A549 (cell line): ENCODE measurements at regions not wholly inside any gene's neighbourhood (a gene's known extent, or its start where the extent isn't known, plus 50 kb on each side); places are given as distances from the start of the nearest gene placed in this dataset.

ENCODE experiments used
- ATAC-seq, 2 experiments: fragments of 200-7000 bp in 1 of 2; fragments of >200 bp in 1 of 2; cut with Nextera tagmentation in 1 of 2; cut with Tn5 transposase in 1 of 2; 3 replicates each; pipeline versions ENCODE4 v1.8.0 to v1.9.1; 2018 to 2020; ENCODE audit warnings: mild to moderate bottlenecking in 1 of 2, moderate library complexity in 1 of 2
- CTCF ChIA-PET: fragments of 300-600 bp; sonication (Branson Sonifier 250); formaldehyde crosslinking; extraction: SDS; loops from one replicate; lab custom pipeline; 2021; ENCODE audit warnings: antibody characterized with exemption, inconsistent platforms; lab: Yijun Ruan, JAX
- POLR2A ChIA-PET: fragments of 350-600 bp; formaldehyde crosslinking; extraction: SDS; loops from one replicate; lab custom pipeline; 2021; ENCODE audit warnings: antibody characterized with exemption, inconsistent platforms; lab: Yijun Ruan, JAX
- DNase-seq, 2 experiments: peaks; one replicate each; pipeline versions ENCODE4 v3.0.0 to v3.0.0-alpha.2; 2011 to 2016; ENCODE audit warnings: low read depth in 1 of 2, low spot score in 1 of 2
- FAIRE-seq: peaks from 2 replicates; lab custom pipeline; 2011; peaks lifted over from hg19 to GRCh38; lab: Jason Lieb, UNC
- H3K27ac ChIP-seq, 2 experiments: fragments of >200 bp; sonication (Bioruptor Twin); formaldehyde crosslinking; 3 replicates each; pipeline ENCODE4 v1.5.1; 2016 to 2017
- H3K4me1 ChIP-seq: fragments of >200 bp; sonication (Bioruptor Twin); formaldehyde crosslinking; 3 replicates; pipeline ENCODE4 v1.6.1; 2016
- H3K4me2 ChIP-seq: fragments of >200 bp; sonication (Bioruptor Twin); formaldehyde crosslinking; 3 replicates; pipeline ENCODE4 v1.6.1; 2016
- H3K4me3 ChIP-seq: fragments of >200 bp; sonication (Bioruptor Twin); formaldehyde crosslinking; 3 replicates; pipeline ENCODE4 v1.5.1; 2016
- H3K9me3 ChIP-seq: fragments of >200 bp; sonication (Bioruptor Twin); formaldehyde crosslinking; 3 replicates; pipeline ENCODE4 v1.6.1; 2016
- CBX2 ChIP-seq: fragments of 200-600 bp; sonication (generic); IDR thresholded peaks from 2 replicates; pipeline ENCODE4 v1.6.1; 2016; ENCODE audit warnings: low read depth, mild to moderate bottlenecking, borderline replicate concordance
- CHD4 ChIP-seq: fragments of 200-600 bp; sonication (generic); IDR thresholded peaks from 2 replicates; pipeline ENCODE4 v1.6.1; 2016; ENCODE audit warnings: antibody characterized with exemption, mild to moderate bottlenecking, borderline replicate concordance
- FOSL2 ChIP-seq, 2 experiments: fragments of 450-650 bp in 1 of 2; fragments of >200 bp in 1 of 2; sonication (Bioruptor Twin) in 1 of 2; formaldehyde crosslinking; IDR thresholded peaks; 2 replicates each; pipeline versions ENCODE4 v1.5.0 to v1.6.1; 2016 to 2020; ENCODE audit warnings: mild to moderate bottlenecking in 1 of 2, moderate library complexity in 1 of 2
- HDAC2 ChIP-seq: fragments of 200-600 bp; sonication (generic); IDR thresholded peaks from 2 replicates; pipeline ENCODE4 v1.6.1; 2016
- HMGXB4 ChIP-seq: fragments of 250-450 bp; sonication (Bioruptor Pico); IDR thresholded peaks from 2 replicates; pipeline ENCODE4 v1.5.0; 2021; ENCODE audit warnings: mild to moderate bottlenecking, moderate library complexity, borderline replicate concordance
- HOXA7 ChIP-seq: fragments of 250-450 bp; sonication (Bioruptor Pico); IDR thresholded peaks from 2 replicates; pipeline ENCODE4 v1.5.0; 2020; ENCODE audit warnings: mild to moderate bottlenecking, moderate library complexity
- HOXB13 ChIP-seq: fragments of 250-450 bp; sonication (Bioruptor Pico); IDR thresholded peaks from 2 replicates; pipeline ENCODE4 v1.5.0; 2020; ENCODE audit warnings: low read depth, mild to moderate bottlenecking, moderate library complexity
- HOXB5 ChIP-seq: fragments of 250-450 bp; sonication (Bioruptor Pico); IDR thresholded peaks from 2 replicates; pipeline ENCODE4 v1.5.0; 2020; ENCODE audit warnings: mild to moderate bottlenecking, moderate library complexity
- MAFK ChIP-seq: fragments of 450-650 bp; IDR thresholded peaks from 2 replicates; pipeline ENCODE4 v1.6.1; 2014; ENCODE audit not compliant: partially characterized antibody
- MAX ChIP-seq: IDR thresholded peaks from 2 replicates; pipeline ENCODE4 v1.6.1; 2012
- NPAS2 ChIP-seq: fragments of 250-450 bp; sonication (Bioruptor Pico); IDR thresholded peaks from 2 replicates; pipeline ENCODE4 v1.8.0; 2022; ENCODE audit warnings: mild to moderate bottlenecking, moderate library complexity, borderline replicate concordance
- PBX3 ChIP-seq: IDR thresholded peaks from 2 replicates; pipeline ENCODE4 v1.6.1; 2012
- POLR2AphosphoS2 ChIP-seq: conservative IDR thresholded peaks from 2 replicates; pipeline ENCODE4 v1.6.1; 2012; ENCODE audit warnings: low read length, improper control_type of control experiment, inconsistent platforms
- RAD21 ChIP-seq, 2 experiments: fragments of >200 bp in 1 of 2; sonication (Bioruptor Twin) in 1 of 2; formaldehyde crosslinking in 1 of 2; IDR thresholded peaks in 1 of 2; conservative IDR thresholded peaks in 1 of 2; 2 replicates in 1 of 2; 3 replicates in 1 of 2; pipeline ENCODE4 v1.6.1; 2012 to 2018; ENCODE audit warnings: inconsistent platforms in 1 of 2
- RARB ChIP-seq: fragments of 250-450 bp; sonication (Bioruptor Pico); IDR thresholded peaks from 2 replicates; pipeline ENCODE4 v1.8.0; 2021; ENCODE audit warnings: mild to moderate bottlenecking, moderate library complexity
- RNF2 ChIP-seq: fragments of 200-600 bp; sonication (generic); IDR thresholded peaks from 2 replicates; pipeline ENCODE4 v1.6.1; 2016; ENCODE audit warnings: low read depth, mild to moderate bottlenecking, antibody characterized with exemption, moderate library complexity, borderline replicate concordance
- SMC3 ChIP-seq: fragments of >200 bp; sonication (Bioruptor Twin); formaldehyde crosslinking; IDR thresholded peaks from 3 replicates; pipeline ENCODE4 v1.6.1; 2018; ENCODE audit warnings: inconsistent platforms
- SREBF2 ChIP-seq: fragments of 450-650 bp; IDR thresholded peaks from 2 replicates; pipeline ENCODE4 v1.6.1; 2014; ENCODE audit warnings: mild to moderate bottlenecking, moderate library complexity
- WGBS: methylation state at CpG from one replicate; pipeline ENCODE4 v1.1.6; 2017; ENCODE audit errors: missing lambda C conversion rate; 5-methylcytosine and 5-hydroxymethylcytosine counted together

GRCh38 chr13:109374609-109375200 is 411.7 kb downstream of the IRS2 start:
- CTCF ChIA-PET = interaction anchor here (1.5 kb wide), 1 partner anchor 9 kb away, joined by 3 read pairs; no protein-coding TSS in a partner anchor
- FAIRE-seq (no peak), DNase-seq (no peak)
- no peak overlapping the region for H3K4me2 ChIP-seq
- WGBS = 88% methylated on average over 11 of the region's 11 CpGs
- TF ChIP-seq RAD21 (conservative IDR thresholded peaks at IDR 0.05 in 1 of 2, IDR thresholded peaks at IDR 0.05 in 1 of 2) (no peak), HOXB13 (CRISPR knock-in tag) (no peak)
- TF ChIP-seq, all 56 proteins: peak for 0
- H3K4me3 ChIP-seq = no peak overlapping the region
- POLR2A ChIA-PET = no interaction called here
- ATAC-seq = no peak
- H3K9me3 ChIP-seq = no peaks in the 10 kb centered on the region
- no peaks in the 10 kb centered on the region for H3K4me1 ChIP-seq
- no peak overlapping the region for H3K27ac ChIP-seq

GRCh38 chr13:109372666-109373065 is 413.7 kb downstream of the IRS2 start:
- 90% methylated on average over 6 of the region's 6 CpGs for WGBS
- FAIRE-seq (no peak), DNase-seq (no peak), ATAC-seq (no peak)
- TF ChIP-seq POLR2AphosphoS2 = no peak
- no peak for TF ChIP-seq SMC3
- no peak for TF ChIP-seq NPAS2 (CRISPR knock-in tag)
- no peak for TF ChIP-seq RNF2
- Histone ChIP-seq H3K4me3 (no peak overlapping the region), H3K4me2 (no peak overlapping the region), H3K9me3 (no peaks in the 10 kb centered on the region), H3K27ac (no peak overlapping the region), H3K4me1 (no peaks in the 10 kb centered on the region)
- CTCF ChIA-PET = no interaction called here
- POLR2A ChIA-PET = no interaction called here

GRCh38 chr13:109371066-109371465 is 415.3 kb downstream of the IRS2 start:
- DNase-seq (no peak), FAIRE-seq (no peak)
- no peak overlapping the region for H3K4me2 ChIP-seq
- no peak overlapping the region for H3K4me3 ChIP-seq
- CTCF ChIA-PET = no interaction called here
- no peaks in the 10 kb centered on the region for H3K9me3 ChIP-seq
- POLR2A ChIA-PET = no interaction called here
- H3K27ac ChIP-seq = no peak overlapping the region
- WGBS = 85% methylated on average over 8 of the region's 8 CpGs
- H3K4me1 ChIP-seq = no peaks in the 10 kb centered on the region
- no peak for TF ChIP-seq HOXA7
- TF ChIP-seq MAFK = no peak
- TF ChIP-seq FOSL2 (IDR thresholded peaks at IDR 0.05) = no peak
- TF ChIP-seq FOSL2 (CRISPR knock-in tag; IDR thresholded peaks at IDR 0.05) = no peak
- TF ChIP-seq MAX = no peak
- no peak for TF ChIP-seq POLR2AphosphoS2
- TF ChIP-seq CBX2 = no peak
- TF ChIP-seq HMGXB4 (CRISPR knock-in tag) = no peak
- no peak for TF ChIP-seq CHD4
- TF ChIP-seq HOXB5 = no peak
- no peak for TF ChIP-seq PBX3
- TF ChIP-seq HOXB13 (CRISPR knock-in tag) = no peak
- TF ChIP-seq SREBF2 = no peak
- TF ChIP-seq HDAC2 = no peak
- TF ChIP-seq RARB = no peak
- TF ChIP-seq, all 56 proteins: peak for 0
- no peak for ATAC-seq
